GM21786 (cell line): ENCODE measurements at regions not wholly inside any gene's neighbourhood (a gene's known extent, or its start where the extent isn't known, plus 50 kb on each side); places are given as distances from the start of the nearest gene placed in this dataset.
"Not testable (repeated sequence)": the region's sequence is repeated elsewhere in the genome, so short reads cannot be mapped to it uniquely, and the experiment has no call there.

Source experiments
- ATAC-seq: cut with Tn5 transposase; IDR thresholded peaks from one replicate; pipeline ENCODE4 v1.9.1; 2021; ENCODE audit not compliant: unreplicated experiment

DNA sequence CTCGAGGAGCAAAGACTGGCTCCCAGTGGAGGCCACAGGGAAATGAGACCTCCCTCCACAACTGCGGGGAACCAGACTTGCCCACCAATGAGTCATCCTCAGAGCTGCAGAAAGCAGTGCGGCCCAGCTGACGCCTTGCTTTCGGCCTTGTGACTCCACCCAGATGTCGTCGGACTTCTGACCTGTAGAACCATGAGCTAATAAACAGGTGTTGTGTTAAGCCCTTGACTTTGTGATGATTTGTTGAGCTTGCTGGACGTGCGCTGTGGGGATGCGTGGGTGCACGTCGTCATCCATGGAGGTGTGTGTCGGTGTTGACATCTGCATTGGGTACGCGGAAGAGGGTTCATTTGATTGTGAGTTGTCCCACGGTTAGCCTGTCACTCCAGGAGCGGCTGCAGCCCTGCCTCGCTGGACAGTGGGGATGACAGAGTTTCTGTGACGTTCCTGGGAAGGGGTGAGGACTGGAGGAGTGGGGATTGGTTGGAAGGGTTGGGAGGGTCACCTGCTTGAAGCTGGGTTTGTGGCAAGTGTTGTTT lies 154.1 kb downstream of the SH3BP4 start:
- no peak for ATAC-seq

DNA sequence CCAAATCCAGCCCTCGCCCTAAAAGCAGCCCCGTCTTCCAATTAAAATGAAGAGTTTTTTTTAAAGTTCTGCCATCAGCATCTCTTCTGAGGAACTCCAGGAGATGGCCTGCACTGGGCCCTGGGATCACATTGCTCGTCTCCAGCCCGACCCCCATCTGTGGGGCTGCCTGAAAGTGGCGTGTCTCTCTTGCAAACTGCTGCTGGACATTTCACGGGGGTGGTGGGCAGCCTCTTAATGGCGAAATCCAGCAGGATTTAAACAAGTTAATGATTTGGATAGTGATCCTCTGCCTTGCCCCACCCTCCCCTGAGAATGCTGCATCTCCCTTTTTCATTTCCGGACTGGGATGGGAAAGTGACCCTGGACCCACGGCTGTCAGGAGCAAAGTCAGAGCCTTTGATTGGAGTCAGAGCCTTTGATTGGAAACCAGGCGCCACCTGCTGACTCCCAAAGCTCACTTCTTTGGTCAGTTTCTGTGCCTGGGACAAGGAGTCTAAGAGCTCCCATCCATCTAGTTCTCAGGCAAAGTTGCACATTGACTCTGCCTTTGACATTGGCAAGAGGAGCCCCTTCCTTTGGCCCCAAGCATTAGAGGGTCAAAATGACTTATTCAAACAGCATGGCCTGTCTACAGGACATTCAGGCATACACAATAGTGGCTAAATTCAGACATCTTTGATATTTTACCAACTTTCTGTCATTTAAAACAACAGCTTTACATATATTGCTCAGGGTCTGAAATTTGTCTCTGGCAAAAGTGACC lies 155.2 kb downstream of the SH3BP4 start:
- ATAC-seq = no peak

DNA sequence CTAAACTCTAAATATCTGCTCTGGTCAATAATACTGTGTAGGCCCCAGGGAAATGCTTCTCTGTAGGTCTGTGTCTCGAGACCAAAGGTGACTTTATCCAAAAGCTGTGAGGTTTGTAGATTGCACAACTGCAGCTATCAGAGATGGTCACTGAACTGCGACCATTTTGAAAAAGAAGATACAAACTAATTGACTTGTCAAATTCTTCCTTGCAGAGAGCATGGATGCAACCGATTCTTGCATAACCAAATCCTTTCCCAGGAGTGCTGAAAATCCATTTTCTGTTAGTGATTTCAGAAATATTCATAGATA lies 155.8 kb downstream of the SH3BP4 start:
- ATAC-seq = no peak

DNA sequence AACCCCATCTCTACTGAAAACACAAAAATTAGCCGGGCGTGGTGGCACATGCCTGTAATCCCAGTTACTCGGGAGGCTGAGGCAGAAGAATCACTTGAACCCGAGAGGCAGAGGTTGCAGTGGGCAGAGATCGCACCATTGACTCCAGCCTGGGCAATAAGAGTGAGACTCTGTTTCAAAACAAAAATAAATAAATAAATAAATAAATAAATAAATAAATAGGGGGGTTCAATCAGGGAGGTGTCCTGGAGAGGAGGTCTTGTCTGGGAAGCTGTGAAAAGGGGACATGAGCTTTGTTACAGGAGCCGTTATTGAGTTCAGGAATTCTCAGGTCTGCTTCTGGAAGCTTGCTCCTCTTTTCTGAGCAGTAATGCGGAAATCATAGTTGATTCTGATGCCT lies 157.7 kb downstream of the SH3BP4 start:
- ATAC-seq = not testable (repeated sequence)

GRCh38 chr2:235112365-235112764 lies 160.5 kb downstream of the SH3BP4 start:
- ATAC-seq = no peak

DNA sequence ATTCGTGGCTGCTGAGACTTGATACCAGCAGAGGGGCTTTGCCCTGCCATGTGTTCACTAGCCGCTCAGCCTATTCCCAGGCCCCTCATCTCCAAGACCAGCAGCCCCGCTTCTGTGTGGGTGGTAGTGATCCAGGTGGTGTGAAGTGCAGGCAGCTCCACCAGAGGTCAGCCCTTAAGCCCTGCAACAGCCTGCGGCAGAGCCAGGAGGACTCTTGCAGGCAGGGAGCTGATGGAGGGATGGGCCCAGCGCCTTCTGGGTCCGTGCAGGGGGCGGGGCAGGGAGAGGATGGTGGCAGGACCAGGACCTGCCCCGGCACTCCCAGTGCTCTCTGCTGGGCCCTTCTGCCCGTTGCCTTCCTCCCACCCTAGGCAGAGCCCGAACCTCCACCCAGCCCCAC lies 162.0 kb downstream of the SH3BP4 start:
- ATAC-seq = no peak

DNA sequence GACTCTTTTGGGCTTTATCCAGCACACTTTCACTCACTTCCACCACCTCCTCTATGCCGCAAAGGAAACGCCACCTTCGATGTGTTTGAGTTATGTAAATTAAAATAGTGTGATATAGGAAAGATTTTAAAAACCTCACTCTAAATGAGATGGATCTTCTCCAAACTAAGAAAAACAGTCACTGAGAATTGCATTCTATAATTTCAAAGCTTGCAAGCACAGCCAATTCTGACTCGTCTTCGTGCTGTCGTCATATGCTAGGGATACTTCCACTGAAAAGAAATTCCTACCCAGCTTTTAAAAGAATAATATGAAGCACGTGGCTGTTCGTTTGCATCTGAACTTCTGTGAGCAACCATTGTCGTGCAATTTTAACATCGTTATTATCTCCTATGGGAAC lies 162.5 kb downstream of the SH3BP4 start:
- ATAC-seq = no peak

GRCh38 chr2:235115521-235115920 lies 163.7 kb downstream of the SH3BP4 start:
- ATAC-seq = no peak

GRCh38 chr2:235116885-235117492 lies 165.2 kb downstream of the SH3BP4 start:
- no peak for ATAC-seq

- no peak for ATAC-seq
Observed at GRCh38 chr2:235126768-235127167, 175.0 kb downstream of the SH3BP4 start.

DNA sequence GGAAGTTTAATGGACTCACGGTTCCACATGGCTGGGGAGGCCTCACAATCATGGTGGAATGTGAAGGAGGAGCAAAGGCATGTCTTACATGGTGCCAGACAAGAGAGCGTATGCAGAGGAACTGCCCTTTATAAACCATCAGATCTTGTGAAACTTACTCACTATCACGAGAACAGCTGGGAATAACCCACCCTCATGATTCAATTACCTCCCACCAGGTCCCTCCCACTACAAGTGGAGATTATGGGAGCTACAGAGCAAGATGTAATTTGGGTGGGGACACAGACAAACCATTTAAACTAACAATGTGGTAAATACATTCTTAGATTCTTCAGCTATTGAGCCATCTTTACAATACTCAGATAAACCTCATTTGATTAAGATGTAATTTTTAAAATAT lies 176.1 kb downstream of the SH3BP4 start:
- no peak for ATAC-seq

- ATAC-seq = no peak
Observed at GRCh38 chr2:235129850-235130249, 178.0 kb downstream of the SH3BP4 start.

- no peak for ATAC-seq
Observed at GRCh38 chr2:235131334-235132305, 179.8 kb downstream of the SH3BP4 start.

DNA sequence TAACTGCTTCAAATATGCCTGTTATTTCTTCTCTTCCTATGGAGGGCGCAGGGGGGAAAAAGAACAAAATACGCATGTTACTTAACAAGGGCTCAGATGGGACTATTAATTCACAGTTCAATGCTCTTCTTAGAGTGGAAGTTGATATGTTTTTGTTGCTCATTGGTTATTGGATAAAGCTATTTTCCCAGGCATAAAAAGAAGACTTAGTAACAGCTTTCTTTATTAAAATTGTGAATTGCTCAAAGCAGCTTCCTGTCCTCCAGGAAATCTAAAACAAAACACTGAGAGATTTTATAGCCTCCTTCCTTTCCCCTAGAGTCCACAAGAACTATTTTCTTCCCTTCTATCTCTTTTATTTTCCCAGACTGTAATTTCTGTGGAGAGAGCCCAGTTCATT lies 180.8 kb downstream of the SH3BP4 start:
- ATAC-seq = no peak

- ATAC-seq = no peak
Observed at GRCh38 chr2:235133837-235134236, 182.0 kb downstream of the SH3BP4 start.

DNA sequence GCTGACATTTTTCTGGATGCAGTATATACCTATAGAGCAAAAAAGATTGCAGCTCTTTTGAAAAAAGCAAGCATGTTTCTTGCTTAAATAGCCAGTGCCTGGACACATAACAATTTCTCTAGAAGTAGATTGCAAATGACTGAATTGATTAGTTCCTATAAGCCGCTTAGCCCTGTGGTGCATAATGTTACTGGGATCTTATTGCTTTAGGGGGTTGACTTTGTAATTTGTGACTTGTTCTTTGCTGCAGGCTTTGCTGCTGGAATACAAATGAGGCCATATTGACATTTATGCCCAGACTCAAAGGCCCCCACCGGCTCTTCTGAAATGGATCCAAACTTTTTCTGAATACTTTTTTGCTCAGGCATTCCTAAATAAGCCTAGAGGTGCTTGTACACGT lies 182.6 kb downstream of the SH3BP4 start:
- ATAC-seq = no peak

GRCh38 chr2:235135195-235135965 lies 183.6 kb downstream of the SH3BP4 start:
- no peak for ATAC-seq

GRCh38 chr2:235135990-235136561 lies 184.3 kb downstream of the SH3BP4 start:
- no peak for ATAC-seq

- no peak for ATAC-seq
Observed at GRCh38 chr2:235138339-235138738, 186.5 kb downstream of the SH3BP4 start.
